Neural progenitor cell (in vitro differentiated cells): ENCODE measurements at regions not wholly inside any gene's neighbourhood (a gene's known extent, or its start where the extent isn't known, plus 50 kb on each side); places are given as distances from the start of the nearest gene placed in this dataset.

Source experiments
- EZH2 ChIP-seq: fragments of 200-600 bp; sonication (generic); IDR thresholded peaks from 2 replicates; pipeline ENCODE4 v1.6.1; 2017; ENCODE audit warnings: antibody characterized with exemption, mild to moderate bottlenecking, moderate library complexity
- TF ChIP-seq, protein P1 (sequence below): fragments of 200-600 bp; sonication (generic); IDR thresholded peaks from 2 replicates; pipeline ENCODE4 v1.5.1; 2017; ENCODE audit warnings: antibody characterized with exemption, mild to moderate bottlenecking

DNA sequence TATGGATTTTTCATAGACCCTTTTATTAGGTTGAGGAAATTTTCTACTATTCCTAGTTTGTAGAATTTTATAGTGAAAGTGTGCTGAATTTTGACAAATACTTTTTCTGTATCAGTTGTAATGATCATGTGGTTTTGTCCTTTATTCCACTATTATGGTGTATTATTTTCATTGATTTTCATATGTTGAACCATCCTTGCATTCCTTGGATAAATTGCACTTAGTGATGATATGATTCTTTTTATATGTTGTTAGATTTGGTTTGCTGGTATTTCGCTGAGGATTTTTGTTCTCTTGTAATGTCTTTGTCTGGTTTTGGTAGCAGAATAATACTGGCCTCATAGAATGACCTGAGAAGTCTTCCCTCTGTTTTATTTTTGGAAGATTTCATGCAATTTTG, 140.6 kb upstream of the CDK6 start:
- TF ChIP-seq, protein P1, sequence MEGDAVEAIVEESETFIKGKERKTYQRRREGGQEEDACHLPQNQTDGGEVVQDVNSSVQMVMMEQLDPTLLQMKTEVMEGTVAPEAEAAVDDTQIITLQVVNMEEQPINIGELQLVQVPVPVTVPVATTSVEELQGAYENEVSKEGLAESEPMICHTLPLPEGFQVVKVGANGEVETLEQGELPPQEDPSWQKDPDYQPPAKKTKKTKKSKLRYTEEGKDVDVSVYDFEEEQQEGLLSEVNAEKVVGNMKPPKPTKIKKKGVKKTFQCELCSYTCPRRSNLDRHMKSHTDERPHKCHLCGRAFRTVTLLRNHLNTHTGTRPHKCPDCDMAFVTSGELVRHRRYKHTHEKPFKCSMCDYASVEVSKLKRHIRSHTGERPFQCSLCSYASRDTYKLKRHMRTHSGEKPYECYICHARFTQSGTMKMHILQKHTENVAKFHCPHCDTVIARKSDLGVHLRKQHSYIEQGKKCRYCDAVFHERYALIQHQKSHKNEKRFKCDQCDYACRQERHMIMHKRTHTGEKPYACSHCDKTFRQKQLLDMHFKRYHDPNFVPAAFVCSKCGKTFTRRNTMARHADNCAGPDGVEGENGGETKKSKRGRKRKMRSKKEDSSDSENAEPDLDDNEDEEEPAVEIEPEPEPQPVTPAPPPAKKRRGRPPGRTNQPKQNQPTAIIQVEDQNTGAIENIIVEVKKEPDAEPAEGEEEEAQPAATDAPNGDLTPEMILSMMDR: no peak
- no peak for TF ChIP-seq EZH2
